Spleen (tissue), 11 donors: ENCODE measurements at regions not wholly inside any gene's neighbourhood (a gene's known extent, or its start where the extent isn't known, plus 50 kb on each side); places are given as distances from the start of the nearest gene placed in this dataset.

Experiments
- DNase-seq: peaks from one replicate; pipeline ENCODE4 v3.0.0-alpha.2; 2020
- H3K27ac ChIP-seq, 8 donors: fragments of 200-600 bp; sonication (generic) in 7 of 8; 1 replicate in 4 of 8; 2 replicates in 4 of 8; pipeline versions ENCODE4 v1.5.0 to v1.8.0; 2016 to 2021; ENCODE audit warnings: inconsistent platforms in 4 of 8, mild to moderate bottlenecking in 4 of 8, moderate library complexity in 1 of 8
- H3K27me3 ChIP-seq, 7 donors: fragments of 200-600 bp; sonication (generic) in 6 of 7; replicated peaks in 1 of 7; 1 replicate in 4 of 7; 2 replicates in 3 of 7; pipeline versions ENCODE4 v1.5.0 to v1.8.0; 2016 to 2021; ENCODE audit warnings: inconsistent platforms in 3 of 7, mild to moderate bottlenecking in 1 of 7
- H3K36me3 ChIP-seq, 6 donors: fragments of 200-600 bp; sonication (generic) in 5 of 6; 1 replicate in 4 of 6; 2 replicates in 2 of 6; pipeline versions ENCODE4 v1.5.0 to v1.8.0; 2016 to 2021; ENCODE audit warnings: inconsistent platforms in 2 of 6
- H3K4me1 ChIP-seq, 6 donors: fragments of 200-600 bp; sonication (generic) in 5 of 6; 1 replicate in 3 of 6; 2 replicates in 3 of 6; pipeline versions ENCODE4 v1.5.0 to v1.8.0; 2016 to 2021; ENCODE audit warnings: inconsistent platforms in 3 of 6
- H3K4me3 ChIP-seq, 8 donors: fragments of 200-600 bp; sonication (generic) in 7 of 8; 1 replicate in 4 of 8; 2 replicates in 4 of 8; pipeline versions ENCODE4 v1.5.0 to v1.8.0; 2016 to 2021; ENCODE audit warnings: inconsistent platforms in 4 of 8, mild to moderate bottlenecking in 4 of 8, moderate library complexity in 2 of 8
- H3K9me3 ChIP-seq, 8 donors: fragments of 200-600 bp; sonication (generic) in 7 of 8; 1 replicate in 4 of 8; 2 replicates in 4 of 8; pipeline versions ENCODE4 v1.5.0 to v1.8.0; 2016 to 2021; ENCODE audit warnings: inconsistent platforms in 4 of 8
- POLR2A ChIP-seq, 3 donors: fragments of 450-650 bp; IDR thresholded peaks; one replicate each; pipeline ENCODE4 v1.5.1; 2017; ENCODE audit warnings: antibody characterized with exemption in 3 of 3, mild to moderate bottlenecking in 1 of 3
- POLR2AphosphoS5 ChIP-seq, 3 donors: sonication (generic); formaldehyde crosslinking; IDR thresholded peaks; one replicate each; pipeline ENCODE4 v1.5.1; 2017; ENCODE audit warnings: antibody characterized with exemption in 3 of 3
- WGBS, 5 donors: extraction: QIAGEN DNeasy Blood & Tissue Kit in 3 of 5; methylation state at CpG; one replicate each; pipeline versions ENCODE4 v1.1.5 to v1.1.7; 2013 to 2018; 5-methylcytosine and 5-hydroxymethylcytosine counted together
- intact Hi-C: fragments of 100-400 bp; cut with DNase I; formaldehyde crosslinking; loops from one replicate; pipeline ENCODE4 v1.15.0; 2023; ENCODE audit warnings: low total_unique reads
- TF ChIP-seq, protein P1 (sequence below), 11 experiments: fragments of 200-600 bp in 7 of 11; fragments of 450-650 bp in 4 of 11; sonication (generic) in 4 of 11; IDR thresholded peaks in 8 of 11; conservative IDR thresholded peaks in 3 of 11; 1 replicate in 7 of 11; 2 replicates in 4 of 11; pipeline versions ENCODE4 v1.4.0 to v1.8.0; 2016 to 2021; ENCODE audit warnings: antibody characterized with exemption in 11 of 11, inconsistent platforms in 4 of 11, mild to moderate bottlenecking in 1 of 11
- donor health status: healthy with polysubstance abuse.
- donor health status: DM: no; HTN: no; CAD: no; lungs with moderate emphysema.
- donor health status: DM: no; HTN: no; CAD: no.
- donor health status: Bipolar disorder and iron deficiency.
- donor health status: healthy.
- donor health status: DM: no; HTN: no; CAD: no.
- donor health status: DM: yes; HTN: yes; CAD: no.

DNA sequence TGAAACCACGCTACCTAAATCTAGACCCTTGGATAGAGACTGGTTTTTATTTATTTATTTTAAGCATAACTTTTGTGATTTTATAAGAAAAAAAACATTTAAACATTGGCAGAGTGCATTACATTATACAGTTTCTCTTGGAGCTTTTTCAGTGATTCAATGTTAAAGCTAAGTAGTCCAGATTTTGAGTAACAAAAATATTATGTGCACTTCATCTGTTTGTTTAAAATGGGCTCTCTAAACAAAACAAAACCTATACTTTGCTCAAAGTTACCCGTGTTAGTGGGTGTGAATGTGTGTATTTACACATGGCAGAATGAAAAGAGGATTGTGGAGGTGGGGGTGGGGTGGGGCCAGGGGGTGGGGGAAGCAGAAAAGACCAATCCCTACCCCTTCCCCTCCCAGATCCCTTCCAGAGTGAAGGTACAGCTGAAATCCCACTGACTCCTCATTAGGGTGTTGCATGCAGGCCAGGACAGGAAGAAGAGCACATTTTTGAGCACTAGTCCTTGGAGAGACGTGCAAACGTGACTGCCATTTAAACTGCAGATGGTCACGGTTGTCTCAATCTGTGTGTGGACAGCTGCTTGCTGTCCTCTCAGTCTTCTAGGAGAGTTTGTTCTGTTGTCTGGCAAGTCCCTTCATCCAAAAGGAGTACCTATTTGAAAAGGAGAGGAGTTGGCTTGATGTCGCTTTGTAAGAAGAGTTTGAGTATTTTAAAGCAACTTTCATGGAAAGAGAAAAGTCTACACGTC lies 303.0 kb downstream of the ICOS start:
- no peak for DNase-seq
- Histone ChIP-seq H3K9me3 (no peaks in the 10 kb centered on the region), H3K27ac (no peak overlapping the region), H3K4me3 (no peak overlapping the region), H3K36me3 (no peaks in the 10 kb centered on the region), H3K27me3 (peaks cover 0 to 8% (median 0%) of the 10 kb centered on the region in 7 donors), H3K4me1 (no peaks in the 10 kb centered on the region)
- intact Hi-C loops, result no loop called here
- TF ChIP-seq, protein P1, sequence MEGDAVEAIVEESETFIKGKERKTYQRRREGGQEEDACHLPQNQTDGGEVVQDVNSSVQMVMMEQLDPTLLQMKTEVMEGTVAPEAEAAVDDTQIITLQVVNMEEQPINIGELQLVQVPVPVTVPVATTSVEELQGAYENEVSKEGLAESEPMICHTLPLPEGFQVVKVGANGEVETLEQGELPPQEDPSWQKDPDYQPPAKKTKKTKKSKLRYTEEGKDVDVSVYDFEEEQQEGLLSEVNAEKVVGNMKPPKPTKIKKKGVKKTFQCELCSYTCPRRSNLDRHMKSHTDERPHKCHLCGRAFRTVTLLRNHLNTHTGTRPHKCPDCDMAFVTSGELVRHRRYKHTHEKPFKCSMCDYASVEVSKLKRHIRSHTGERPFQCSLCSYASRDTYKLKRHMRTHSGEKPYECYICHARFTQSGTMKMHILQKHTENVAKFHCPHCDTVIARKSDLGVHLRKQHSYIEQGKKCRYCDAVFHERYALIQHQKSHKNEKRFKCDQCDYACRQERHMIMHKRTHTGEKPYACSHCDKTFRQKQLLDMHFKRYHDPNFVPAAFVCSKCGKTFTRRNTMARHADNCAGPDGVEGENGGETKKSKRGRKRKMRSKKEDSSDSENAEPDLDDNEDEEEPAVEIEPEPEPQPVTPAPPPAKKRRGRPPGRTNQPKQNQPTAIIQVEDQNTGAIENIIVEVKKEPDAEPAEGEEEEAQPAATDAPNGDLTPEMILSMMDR (IDR thresholded peaks at IDR 0.05 in 8 of 11, conservative IDR thresholded peaks at IDR 0.05 in 3 of 11), result no peak
- no peak for TF ChIP-seq POLR2AphosphoS5 (IDR thresholded peaks at IDR 0.05)
- no peak for TF ChIP-seq POLR2A (IDR thresholded peaks at IDR 0.05)
- WGBS, 5 donors, result 65 to 80% (median 77%) methylated on average over 7 of the region's 7 CpGs

DNA sequence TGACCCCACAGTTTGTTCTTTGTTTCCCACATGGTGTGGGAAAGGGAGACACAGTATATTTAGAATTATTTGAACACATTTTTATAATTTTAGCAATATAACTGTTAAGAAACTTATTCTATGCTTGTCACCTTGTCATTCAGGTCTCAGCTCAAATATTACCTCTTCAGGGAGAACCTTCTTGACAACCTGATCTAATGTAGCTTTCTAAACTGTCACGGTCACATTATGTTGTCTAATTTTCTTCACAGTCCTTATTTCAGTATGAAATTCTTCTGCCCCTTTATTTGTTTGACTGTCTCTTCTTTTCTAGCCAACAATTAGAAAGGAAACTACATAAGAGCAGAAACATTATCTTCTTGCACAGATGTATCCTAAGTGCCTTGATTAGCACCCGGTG lies 304.3 kb upstream of the PARD3B start:
- DNase-seq, result no peak

DNA sequence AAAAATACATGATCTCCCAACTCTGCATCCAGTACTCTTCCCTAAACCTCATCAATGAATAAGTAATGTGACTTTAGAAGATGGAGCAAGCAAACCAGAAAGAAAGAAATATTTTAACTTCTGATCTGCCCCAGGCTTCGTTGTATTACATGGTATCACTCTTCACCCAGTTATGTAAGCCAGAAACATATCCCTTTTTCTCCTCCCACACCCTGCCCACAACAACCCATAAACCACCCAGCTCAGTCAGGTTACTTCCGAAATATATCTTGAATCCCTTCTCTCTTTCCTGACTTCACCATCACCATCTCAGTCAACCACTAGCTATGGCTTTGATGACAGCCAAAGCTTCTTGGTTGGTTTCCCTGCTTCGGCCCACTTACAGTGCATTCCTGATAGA lies 295.8 kb upstream of the PARD3B start:
- TF ChIP-seq, protein P1 (IDR thresholded peaks at IDR 0.05 in 8 of 11, conservative IDR thresholded peaks at IDR 0.05 in 3 of 11), result no peak
- TF ChIP-seq POLR2AphosphoS5 (IDR thresholded peaks at IDR 0.05), result no peak
- no peak for TF ChIP-seq POLR2A (IDR thresholded peaks at IDR 0.05)
- Histone ChIP-seq H3K27me3 (peaks cover 0 to 10% (median 0%) of the 10 kb centered on the region in 7 donors), H3K4me3 (no peak overlapping the region), H3K4me1 (no peaks in the 10 kb centered on the region), H3K9me3 (no peaks in the 10 kb centered on the region), H3K36me3 (no peaks in the 10 kb centered on the region), H3K27ac (no peak overlapping the region)
- no peak for DNase-seq
- intact Hi-C loops, result no loop called here
- 84 to 96% (median 92%) methylated on average over 3 of the region's 3 CpGs for WGBS, 5 donors

More for the DNA sequence above, 304.3 kb upstream of the PARD3B start:
- WGBS, 5 donors, result 73 to 86% (median 79%) methylated on average over 2 of the region's 2 CpGs
- no peak overlapping the region for H3K27ac ChIP-seq
- peaks cover 0 to 8% (median 0%) of the 10 kb centered on the region in 7 donors for H3K27me3 ChIP-seq
- intact Hi-C loops, result no loop called here
- no peaks in the 10 kb centered on the region for H3K36me3 ChIP-seq
- TF ChIP-seq POLR2AphosphoS5 (IDR thresholded peaks at IDR 0.05) (no peak), POLR2A (IDR thresholded peaks at IDR 0.05) (no peak)
- TF ChIP-seq, protein P1 (IDR thresholded peaks at IDR 0.05 in 8 of 11, conservative IDR thresholded peaks at IDR 0.05 in 3 of 11), result no peak
- H3K4me3 ChIP-seq, result no peak overlapping the region
- H3K4me1 ChIP-seq, result no peaks in the 10 kb centered on the region
- no peaks in the 10 kb centered on the region for H3K9me3 ChIP-seq

DNA sequence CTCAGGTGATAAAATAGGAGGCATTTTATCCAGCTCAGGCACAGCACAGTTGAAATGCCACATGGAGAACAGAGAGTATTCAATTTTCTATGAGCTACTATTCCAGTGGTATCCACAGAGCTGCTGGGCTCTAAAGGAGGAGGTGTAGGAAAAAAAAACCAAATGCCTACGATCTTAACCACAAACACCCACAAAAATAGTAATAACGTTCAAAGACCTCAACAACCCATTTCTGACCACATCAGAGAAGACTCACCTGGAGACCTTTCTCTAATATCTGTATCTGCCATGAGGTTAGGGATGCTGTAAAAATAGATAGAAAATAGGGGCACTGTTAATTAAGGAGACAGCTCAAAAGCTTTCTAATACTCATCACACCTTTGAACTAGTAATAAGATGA lies 294.6 kb upstream of the PARD3B start:
- Histone ChIP-seq H3K9me3 (no peaks in the 10 kb centered on the region), H3K4me3 (no peak overlapping the region), H3K36me3 (no peaks in the 10 kb centered on the region), H3K4me1 (peaks cover 0 to 12% (median 9%) of the 10 kb centered on the region in 6 donors), H3K27ac (no peak overlapping the region), H3K27me3 (peaks cover 0 to 15% (median 0%) of the 10 kb centered on the region in 7 donors)
- DNase-seq, result no peak
- 18 to 72% (median 41%) methylated on average over 2 of the region's 2 CpGs for WGBS, 5 donors
- intact Hi-C loops, result no loop called here
- TF ChIP-seq, protein P1 (IDR thresholded peaks at IDR 0.05 in 8 of 11, conservative IDR thresholded peaks at IDR 0.05 in 3 of 11), result no peak
- TF ChIP-seq POLR2AphosphoS5 (IDR thresholded peaks at IDR 0.05) (no peak), POLR2A (IDR thresholded peaks at IDR 0.05) (no peak)
